Stimulated activated CD4-positive, alpha-beta T cell treated with anti-CD3 and anti-CD28 coated beads, Interleukin-1b, Interleukin-23, amount 100 ng/mL, for 1 hour (primary cell): ENCODE measurements at regions not wholly inside any gene's neighbourhood (a gene's known extent, or its start where the extent isn't known, plus 50 kb on each side); places are given as distances from the start of the nearest gene placed in this dataset.

ENCODE experiments used
- DNase-seq, 2 donors: peaks; one replicate each; pipeline ENCODE4 v3.0.0-alpha.2; 2020; ENCODE audit warnings: low read depth in 2 of 2

GRCh38 chr2:193583638-193584400 is 1389.1 kb upstream of the TMEFF2 start:
- DNase-seq, result no peak

- DNase-seq, result no peak
Measured at GRCh38 chr2:193581807-193582206, 1387.1 kb upstream of the TMEFF2 start.

DNA sequence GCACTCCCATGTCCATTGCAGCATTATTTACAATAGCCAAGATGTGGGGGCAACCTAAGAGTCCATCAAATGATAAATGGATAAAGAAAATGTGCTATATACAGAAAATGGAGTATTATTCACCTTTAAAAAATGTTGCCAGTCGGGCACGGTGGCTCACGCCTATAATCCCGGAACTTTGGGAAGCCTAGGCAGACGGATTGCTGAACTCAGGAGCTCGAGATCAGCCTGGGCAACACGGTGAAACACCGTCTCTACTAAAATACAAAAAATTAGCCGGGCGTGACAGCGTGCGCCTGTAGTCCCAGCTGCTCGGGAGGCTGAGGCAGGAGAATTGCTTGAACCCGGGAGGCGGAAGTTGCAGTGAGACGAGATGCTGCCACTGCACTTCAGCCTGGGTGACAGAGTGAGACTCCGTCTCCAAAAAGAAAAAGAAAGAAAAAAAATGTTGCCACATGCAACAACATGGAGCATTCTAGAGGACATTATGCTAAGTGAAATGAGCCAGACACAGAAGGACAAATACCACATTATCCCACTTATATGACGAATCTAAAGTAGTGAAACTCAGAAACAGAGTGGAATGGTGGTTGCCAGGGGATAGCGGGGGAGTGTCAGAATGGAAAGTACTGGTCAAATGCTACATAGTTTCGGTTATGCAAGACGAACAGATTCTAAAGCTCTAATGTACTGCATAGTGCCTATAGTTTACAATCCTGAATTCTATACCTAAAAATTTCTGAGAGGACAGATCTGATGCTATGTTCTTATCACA is 1385.6 kb upstream of the TMEFF2 start:
- DNase-seq, result no peak

DNA sequence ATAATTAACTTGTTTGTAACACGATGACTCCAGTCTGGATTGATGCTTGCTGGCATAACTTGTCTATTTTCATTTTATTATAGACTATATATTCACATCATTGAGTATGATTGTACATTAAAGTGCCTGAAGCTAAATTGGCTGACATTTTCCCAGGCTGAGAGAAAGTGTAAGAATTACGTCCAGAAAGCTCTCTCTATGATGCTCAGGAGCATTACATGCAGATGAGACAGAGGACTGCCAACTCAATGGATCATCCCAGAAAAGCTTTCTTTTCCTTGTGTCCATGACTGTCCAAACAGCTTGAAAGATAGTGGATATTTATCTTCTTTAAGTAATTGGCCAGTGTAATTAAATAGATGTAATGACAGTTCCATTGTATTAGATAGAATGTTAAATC is 1372.2 kb upstream of the TMEFF2 start:
- no peak for DNase-seq

DNA sequence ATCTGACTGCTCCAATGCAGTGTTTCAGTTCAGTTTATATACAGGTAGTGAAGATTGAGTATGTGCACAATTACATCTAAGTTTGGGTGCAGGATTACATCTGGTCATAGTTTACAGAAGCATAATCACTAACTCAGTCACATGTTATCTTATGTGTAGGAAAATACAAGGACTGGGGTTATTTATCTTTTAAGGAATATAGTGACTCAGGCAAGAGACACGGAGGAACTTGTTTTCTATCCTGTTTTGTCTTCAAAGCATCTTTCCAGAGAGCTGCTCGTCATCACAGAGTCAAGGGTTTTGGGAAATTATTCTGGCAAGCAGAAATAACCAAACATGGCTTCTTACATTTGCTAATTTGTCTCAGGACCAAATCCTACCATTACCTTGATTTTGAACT is 1371.5 kb upstream of the TMEFF2 start:
- DNase-seq, result no peak

- DNase-seq, result no peak
Measured at GRCh38 chr2:193562031-193562430, 1367.3 kb upstream of the TMEFF2 start.

- no peak for DNase-seq
Measured at GRCh38 chr2:193561054-193561453, 1366.3 kb upstream of the TMEFF2 start.

GRCh38 chr2:193556766-193557470 is 1362.2 kb upstream of the TMEFF2 start:
- DNase-seq, result no peak

GRCh38 chr2:193549661-193550060 is 1354.9 kb upstream of the TMEFF2 start:
- no peak for DNase-seq

GRCh38 chr2:193542762-193543161 is 1348.0 kb upstream of the TMEFF2 start:
- DNase-seq, result no peak

- no peak for DNase-seq
Measured at GRCh38 chr2:193539188-193539587, 1344.5 kb upstream of the TMEFF2 start.

- DNase-seq, result no peak
Measured at GRCh38 chr2:193538061-193538460, 1343.3 kb upstream of the TMEFF2 start.

DNA sequence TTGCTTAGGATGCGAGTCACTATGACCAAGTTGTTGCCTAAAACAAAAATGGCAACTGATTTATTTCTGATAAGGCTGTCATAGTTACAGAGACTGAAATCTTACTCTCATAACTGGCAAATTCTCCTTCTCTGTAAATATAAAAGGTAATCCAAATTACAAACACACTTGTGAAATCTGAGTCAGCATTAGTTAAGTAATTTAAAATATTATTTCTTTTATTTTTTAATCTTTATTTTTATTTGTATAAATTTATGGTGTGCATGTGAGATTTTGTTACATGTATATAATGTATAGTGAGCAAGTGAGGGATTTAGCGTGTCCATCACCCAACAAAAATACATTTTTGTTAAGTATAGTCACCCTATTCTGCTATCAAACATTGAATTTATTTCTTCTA is 1342.8 kb upstream of the TMEFF2 start:
- DNase-seq, result no peak

DNA sequence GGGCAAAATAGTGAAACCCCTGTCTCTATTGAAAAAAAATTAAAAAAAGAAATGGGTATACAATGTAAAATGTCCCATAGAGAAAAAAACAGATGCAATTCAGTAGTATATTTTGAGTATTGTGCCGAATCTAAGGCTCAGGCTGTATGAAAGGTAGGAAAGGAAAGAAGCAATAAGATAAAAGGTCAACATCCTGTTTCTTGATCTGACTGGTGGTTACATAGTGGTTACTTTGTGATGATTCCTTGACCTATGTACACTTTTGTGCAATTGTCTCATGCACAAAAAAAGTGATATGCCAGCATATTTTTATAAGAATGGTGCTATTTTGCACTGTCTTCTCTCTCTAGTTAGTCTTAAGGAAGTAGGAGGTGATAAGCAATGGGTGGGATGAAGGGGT is 1333.7 kb upstream of the TMEFF2 start:
- DNase-seq, result no peak

- DNase-seq, result no peak
Measured at GRCh38 chr2:193527146-193527545, 1332.4 kb upstream of the TMEFF2 start.

DNA sequence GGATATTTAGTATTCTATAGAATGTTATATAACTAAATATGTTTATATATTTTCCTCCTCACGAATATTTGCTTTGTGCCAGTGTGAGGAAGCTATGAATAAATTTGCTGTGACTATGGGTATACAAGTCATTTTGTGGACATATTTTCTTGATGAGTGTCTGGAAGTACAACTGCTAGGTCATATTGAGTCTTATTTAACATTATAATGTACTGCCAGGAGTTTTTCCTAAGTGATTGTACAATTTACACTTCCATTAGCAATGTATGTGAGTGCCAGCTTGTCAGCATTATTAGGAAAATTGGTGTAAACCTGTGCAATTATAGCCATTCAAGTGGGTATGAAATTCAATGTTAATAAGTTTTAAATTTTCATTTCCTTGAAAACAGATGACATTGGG is 1328.9 kb upstream of the TMEFF2 start:
- DNase-seq, result no peak

GRCh38 chr2:193521523-193521922 is 1326.8 kb upstream of the TMEFF2 start:
- DNase-seq, result no peak

- DNase-seq, result no peak
Measured at GRCh38 chr2:193520709-193521458, 1326.2 kb upstream of the TMEFF2 start.

DNA sequence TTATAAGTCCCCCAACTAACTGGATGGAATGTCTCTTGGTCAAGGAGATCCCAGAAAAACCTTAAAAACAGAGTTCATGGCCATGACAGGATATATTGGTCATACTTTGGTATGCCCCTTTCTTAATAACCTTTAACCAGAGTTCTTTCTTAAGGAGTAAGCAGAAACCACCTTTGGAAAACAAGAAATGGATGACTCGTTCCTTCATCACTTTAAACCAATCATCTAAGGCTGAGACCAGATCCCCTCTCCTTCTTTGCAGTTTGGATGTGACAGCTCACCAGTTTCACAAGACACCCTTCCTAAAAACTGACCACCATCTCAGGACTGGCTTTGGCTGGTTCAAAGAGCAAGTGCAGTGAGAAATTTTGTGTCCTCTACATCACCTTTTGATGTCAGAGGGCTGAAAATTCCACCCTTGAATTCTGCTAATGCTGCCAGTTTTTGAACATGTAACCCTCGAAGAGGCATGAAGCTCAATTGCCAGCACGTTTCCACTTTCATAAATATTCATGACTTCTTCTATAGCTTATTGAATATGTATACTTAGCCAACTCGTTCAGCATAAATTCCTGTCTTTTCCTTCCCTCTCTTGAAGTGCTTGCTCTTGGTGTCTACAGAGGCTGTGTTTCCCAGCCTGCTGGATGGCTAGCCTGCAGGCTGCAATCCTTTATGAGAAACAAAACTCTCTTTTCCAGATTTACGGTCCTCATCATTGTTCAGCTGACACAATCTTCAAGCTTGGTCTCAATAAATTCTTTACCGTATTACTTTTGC is 1323.5 kb upstream of the TMEFF2 start:
- DNase-seq, result no peak

GRCh38 chr2:193517615-193518014 is 1322.9 kb upstream of the TMEFF2 start:
- DNase-seq, result no peak

GRCh38 chr2:193506035-193506434 is 1311.3 kb upstream of the TMEFF2 start:
- no peak for DNase-seq
